IMR-90 (cell line): ENCODE measurements at regions not wholly inside any gene's neighbourhood (a gene's known extent, or its start where the extent isn't known, plus 50 kb on each side); places are given as distances from the start of the nearest gene placed in this dataset.

ENCODE experiments used
- ATAC-seq: fragments of 200-7000 bp; cut with Tn5 transposase; 2 replicates; pipeline ENCODE4 v1.9.1; 2020; ENCODE audit warnings: low read depth, mild to moderate bottlenecking, moderate library complexity
- BruUV-seq: library from RNA; stranded (reverse); fragments of 400-500 nt; replicated peaks from 2 replicates; lab custom pipeline; 2021; lab: Mats Ljungman, UMichigan
- CTCF ChIA-PET: fragments of 300-600 bp; formaldehyde crosslinking; extraction: SDS; loops from one replicate; lab custom pipeline; 2021; ENCODE audit warnings: antibody characterized with exemption; lab: Yijun Ruan, JAX
- POLR2A ChIA-PET: fragments of 300-600 bp; sonication (Branson Sonifier 250); formaldehyde crosslinking; loops from one replicate; lab custom pipeline; 2022; ENCODE audit warnings: antibody characterized with exemption; ENCODE audit not compliant: unreplicated experiment; lab: Charles Lee
- DNase-seq: peaks from one replicate; pipeline ENCODE4 v3.0.0; 2013
- H2AFZ ChIP-seq: replicated peaks from 2 replicates; pipeline ENCODE3; 2013; ENCODE audit warnings: low read length, mild to moderate bottlenecking; ENCODE audit not compliant: poor library complexity
- H2AK5ac ChIP-seq: 2 replicates; pipeline ENCODE4 v1.6.1; 2013; ENCODE audit warnings: low read depth, low read length, inconsistent platforms
- H2AK9ac ChIP-seq: replicated peaks from 2 replicates; pipeline ENCODE3; 2013; ENCODE audit warnings: mild to moderate bottlenecking, low read depth, low read length, moderate library complexity; ENCODE audit not compliant: poor library complexity
- H2BK120ac ChIP-seq: 2 replicates; pipeline ENCODE4 v1.6.1; 2013; ENCODE audit warnings: low read depth, low read length, inconsistent platforms
- H2BK15ac ChIP-seq: 3 replicates; pipeline ENCODE4 v1.6.1; 2013; ENCODE audit warnings: low read depth, low read length, inconsistent platforms
- H2BK20ac ChIP-seq: 2 replicates; pipeline ENCODE4 v1.6.1; 2013; ENCODE audit warnings: low read depth, mild to moderate bottlenecking, inconsistent platforms, low read length, moderate library complexity
- H2BK5ac ChIP-seq: 2 replicates; pipeline ENCODE4 v1.6.1; 2013; ENCODE audit warnings: mild to moderate bottlenecking, low read depth, low read length, inconsistent platforms; ENCODE audit not compliant: poor library complexity, severe bottlenecking
- H3K14ac ChIP-seq: replicated peaks from 2 replicates; pipeline ENCODE4 v1.6.1; 2013; ENCODE audit warnings: low read depth, low read length, inconsistent platforms
- H3K18ac ChIP-seq: 2 replicates; pipeline ENCODE4 v1.6.1; 2013; ENCODE audit warnings: low read depth, low read length, control low read depth
- H3K23ac ChIP-seq: 2 replicates; pipeline ENCODE4 v1.6.1; 2013; ENCODE audit warnings: low read depth, low read length, inconsistent platforms
- H3K27ac ChIP-seq: 2 replicates; pipeline ENCODE4 v1.5.1; 2013; ENCODE audit warnings: mild to moderate bottlenecking, control low read depth, low read length; ENCODE audit not compliant: insufficient read depth
- H3K27me3 ChIP-seq: 2 replicates; pipeline ENCODE4 v1.6.1; 2013; ENCODE audit warnings: low read length; ENCODE audit not compliant: control insufficient read depth, insufficient read depth
- H3K36me3 ChIP-seq: 2 replicates; pipeline ENCODE4 v1.6.1; 2013; ENCODE audit warnings: low read length, mixed read lengths; ENCODE audit not compliant: control insufficient read depth, insufficient read depth
- H3K4ac ChIP-seq: 2 replicates; pipeline ENCODE4 v1.6.1; 2013; ENCODE audit warnings: low read depth, low read length, inconsistent platforms
- H3K4me1 ChIP-seq: 2 replicates; pipeline ENCODE4 v1.6.1; 2013; ENCODE audit warnings: low read length, mixed read lengths; ENCODE audit not compliant: control insufficient read depth, insufficient read depth
- H3K4me2 ChIP-seq: 2 replicates; pipeline ENCODE4 v1.6.1; 2013; ENCODE audit warnings: low read depth, mild to moderate bottlenecking, control low read depth, low read length, moderate library complexity
- H3K4me3 ChIP-seq: 2 replicates; pipeline ENCODE4 v1.5.1; 2013; ENCODE audit warnings: low read depth, mild to moderate bottlenecking, control low read depth, low read length, moderate library complexity; ENCODE audit not compliant: insufficient read depth
- H3K56ac ChIP-seq: 2 replicates; pipeline ENCODE4 v1.6.1; 2013; ENCODE audit warnings: low read length, inconsistent platforms; ENCODE audit not compliant: insufficient read depth; ENCODE audit errors: extremely low read depth
- H3K79me1 ChIP-seq, 2 experiments: 2 replicates each; pipeline ENCODE4 v1.6.1; 2013; ENCODE audit warnings: low read length in 2 of 2, inconsistent platforms in 1 of 2, low read depth in 1 of 2
- H3K9ac ChIP-seq: 2 replicates; pipeline ENCODE4 v1.6.1; 2013; ENCODE audit warnings: low read depth, low read length, control low read depth
- H3K9me1 ChIP-seq: 2 replicates; pipeline ENCODE4 v1.6.1; 2013; ENCODE audit warnings: low read length, inconsistent platforms; ENCODE audit not compliant: insufficient read depth
- H3K9me3 ChIP-seq: 2 replicates; pipeline ENCODE4 v1.6.1; 2013; ENCODE audit warnings: low read length; ENCODE audit not compliant: control insufficient read depth, insufficient read depth
- H4K20me1 ChIP-seq: 2 replicates; pipeline ENCODE4 v1.6.1; 2013; ENCODE audit warnings: low read length, inconsistent platforms; ENCODE audit not compliant: insufficient read depth
- H4K5ac ChIP-seq: 2 replicates; pipeline ENCODE4 v1.6.1; 2013; ENCODE audit warnings: mild to moderate bottlenecking, low read depth, low read length, control low read depth
- H4K8ac ChIP-seq, 2 experiments: 2 replicates each; pipeline ENCODE4 v1.6.1; 2013; ENCODE audit warnings: low read depth in 2 of 2, low read length in 2 of 2, control low read depth in 1 of 2, inconsistent platforms in 1 of 2
- H4K91ac ChIP-seq: 2 replicates; pipeline ENCODE4 v1.6.1; 2013; ENCODE audit warnings: low read depth, low read length, inconsistent platforms; ENCODE audit not compliant: insufficient read depth
- SMC3 ChIP-seq: fragments of 150-350 bp; IDR thresholded peaks from 2 replicates; pipeline ENCODE4 v1.6.1; 2016; ENCODE audit warnings: low read depth, mild to moderate bottlenecking, antibody characterized with exemption, low read length, moderate library complexity
- WGBS, 2 experiments: methylation state at CpG; one replicate each; pipeline versions ENCODE4 v1.1.5 to v1.1.7; 2013; ENCODE audit warnings: missing lambda C conversion rate in 2 of 2; ENCODE audit not compliant: insufficient read length in 1 of 2; ENCODE audit errors: extremely low coverage in 2 of 2; 5-methylcytosine and 5-hydroxymethylcytosine counted together
- dilution Hi-C: fragments of 300-500 bp; cut with HindIII; formaldehyde crosslinking; loops from one replicate; pipeline ENCODE4 v1.14.3; 2018; ENCODE audit warnings: low sequenced_read_pairs; ENCODE audit not compliant: unreplicated experiment
- in situ Hi-C: fragments of 300-500 bp; cut with MboI; formaldehyde crosslinking; loops from 3 replicates; pipeline ENCODE4 v1.14.3; 2019; ENCODE audit warnings: low sequenced_read_pairs, inconsistent platforms, mixed read lengths
- intact Hi-C: fragments of 100-400 bp; cut with micrococcal nuclease; formaldehyde crosslinking; loops from 2 replicates; pipeline ENCODE4 v1.10.0; 2022

DNA sequence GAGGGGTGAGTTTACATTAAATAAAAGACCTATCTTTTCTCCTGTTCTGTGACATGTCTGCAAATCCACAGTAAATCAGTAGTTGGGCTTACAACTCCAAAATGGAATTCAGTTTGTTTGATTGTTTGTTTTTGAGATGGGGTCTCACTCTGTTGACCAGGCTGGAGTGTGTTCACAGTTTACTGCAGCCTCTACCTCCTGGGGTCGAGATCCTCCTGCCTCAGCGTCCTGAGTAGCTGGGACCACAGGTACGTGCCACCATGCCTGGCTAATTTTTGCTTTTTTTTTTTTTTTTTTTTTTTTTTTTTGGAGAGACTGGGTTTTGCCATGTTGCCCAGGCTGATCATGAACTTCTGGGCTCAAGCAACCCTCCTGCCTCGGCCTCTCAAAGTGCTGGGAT lies 63.5 kb upstream of the ADPGK start:
- no CpG with 5 or more reads among the region's 4 CpGs for WGBS, 2 experiments
- H3K9me1 ChIP-seq = no peaks in the 10 kb centered on the region

More for the DNA sequence above, 63.5 kb upstream of the ADPGK start:
- Histone ChIP-seq H3K14ac (no peak overlapping the region), H3K27ac (no peak overlapping the region), H2BK20ac (no peak overlapping the region), H4K5ac (no peak overlapping the region), H3K4me1 (no peaks in the 10 kb centered on the region), H4K20me1 (no peaks in the 10 kb centered on the region), H2BK120ac (no peak overlapping the region), H3K79me1 (no peaks in the 10 kb centered on the region), H2AK9ac (no peak overlapping the region), H2BK5ac (no peak overlapping the region), H3K23ac (no peak overlapping the region), H3K18ac (no peak overlapping the region), H3K4ac (no peak overlapping the region), H4K8ac (no peak overlapping the region), H2AFZ (no peak overlapping the region), H3K9ac (no peak overlapping the region), H3K4me3 (no peak overlapping the region), H3K9me3 (no peaks in the 10 kb centered on the region), H3K27me3 (peaks cover 28% of the 10 kb centered on the region), H3K56ac (no peak overlapping the region), H4K91ac (no peak overlapping the region), H2AK5ac (no peak overlapping the region), H2BK15ac (no peak overlapping the region), H3K36me3 (no peaks in the 10 kb centered on the region), H3K4me2 (no peak overlapping the region)
- ATAC-seq (no peak), DNase-seq (no peak)
- BruUV-seq = no TSS peak
- no peak for TF ChIP-seq SMC3
- CTCF ChIA-PET = no interaction called here
- POLR2A ChIA-PET = no interaction called here
- in situ Hi-C loops (no loop called here), intact Hi-C loops (no loop called here), dilution Hi-C loops (no loop called here)
